GM18508 (cell line): ENCODE measurements at regions not wholly inside any gene's neighbourhood (a gene's known extent, or its start where the extent isn't known, plus 50 kb on each side); places are given as distances from the start of the nearest gene placed in this dataset.

Experiments
- ATAC-seq: cut with Tn5 transposase; IDR thresholded peaks from one replicate; pipeline ENCODE4 v1.9.1; 2021; ENCODE audit warnings: moderate number of reproducible peaks; ENCODE audit not compliant: insufficient read depth, unreplicated experiment

GRCh38 chr2:120785228-120785966, 49.7 kb downstream of the GLI2 start:
- no peak for ATAC-seq

- no peak for ATAC-seq
Observed at GRCh38 chr2:120786038-120786960, 50.6 kb downstream of the GLI2 start.

GRCh38 chr2:120787111-120787821, 51.6 kb downstream of the GLI2 start:
- ATAC-seq = no peak

GRCh38 chr2:120787822-120788700, 52.4 kb downstream of the GLI2 start:
- no peak for ATAC-seq

GRCh38 chr2:120791243-120791961, 55.7 kb downstream of the GLI2 start:
- ATAC-seq = no peak

- ATAC-seq = no peak
Observed at GRCh38 chr2:120791962-120792297, 56.3 kb downstream of the GLI2 start.

- no peak for ATAC-seq
Observed at GRCh38 chr2:120793682-120794403, 58.2 kb downstream of the GLI2 start.

- no peak for ATAC-seq
Observed at GRCh38 chr2:120794716-120795115, 59.0 kb downstream of the GLI2 start.

- ATAC-seq = no peak
Observed at GRCh38 chr2:120796094-120796493, 60.4 kb downstream of the GLI2 start.

- no peak for ATAC-seq
Observed at GRCh38 chr2:120797421-120798221, 62.0 kb downstream of the GLI2 start.

GRCh38 chr2:120798567-120799247, 63.0 kb downstream of the GLI2 start:
- ATAC-seq = no peak

- no peak for ATAC-seq
Observed at GRCh38 chr2:120802158-120802557, 66.5 kb downstream of the GLI2 start.

- ATAC-seq = no peak
Observed at GRCh38 chr2:120802867-120803484, 67.3 kb downstream of the GLI2 start.

GRCh38 chr2:120803764-120804335, 68.2 kb downstream of the GLI2 start:
- ATAC-seq = no peak

- no peak for ATAC-seq
Observed at GRCh38 chr2:120804459-120804858, 68.8 kb downstream of the GLI2 start.

GRCh38 chr2:120805011-120805410, 69.3 kb downstream of the GLI2 start:
- no peak for ATAC-seq

GRCh38 chr2:120805602-120806001, 69.9 kb downstream of the GLI2 start:
- ATAC-seq = no peak
